ENCODE measurements at regions not wholly inside any gene's neighbourhood (a gene's known extent, or its start where the extent isn't known, plus 50 kb on each side); places are given as distances from the start of the nearest gene placed in this dataset.
"Not testable (repeated sequence)": the region's sequence is repeated elsewhere in the genome, so short reads cannot be mapped to it uniquely, and the experiment has no call there.

- peak; percentile 80 for DNase-seq
Measured at GRCh38 chr1:55311057-55311641, 96.0 kb upstream of the USP24 start.

DNA sequence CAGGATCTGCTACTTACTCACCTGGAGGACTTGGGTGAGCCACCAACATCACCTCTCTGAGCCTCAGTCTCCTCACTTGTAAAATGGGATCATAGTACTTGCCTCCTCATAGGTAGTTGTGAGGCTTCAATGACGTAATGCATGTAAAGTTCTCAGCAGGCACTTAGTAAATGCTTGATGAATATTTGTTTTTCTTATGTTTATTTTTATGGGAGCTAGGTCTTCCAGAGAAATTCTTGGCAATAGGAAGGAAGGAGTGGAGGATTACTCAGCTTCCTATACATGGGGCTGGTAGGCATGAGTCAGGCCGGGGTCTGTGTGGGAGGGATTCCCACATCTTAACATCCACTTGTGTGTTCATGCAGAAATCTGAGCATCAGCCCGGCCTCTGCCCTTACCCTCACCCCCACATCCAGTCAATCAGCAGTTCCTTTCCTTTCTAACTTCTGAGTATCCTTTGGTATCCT lies 95.4 kb upstream of the USP24 start:
- DNase-seq, result peak; percentile 98

DNA sequence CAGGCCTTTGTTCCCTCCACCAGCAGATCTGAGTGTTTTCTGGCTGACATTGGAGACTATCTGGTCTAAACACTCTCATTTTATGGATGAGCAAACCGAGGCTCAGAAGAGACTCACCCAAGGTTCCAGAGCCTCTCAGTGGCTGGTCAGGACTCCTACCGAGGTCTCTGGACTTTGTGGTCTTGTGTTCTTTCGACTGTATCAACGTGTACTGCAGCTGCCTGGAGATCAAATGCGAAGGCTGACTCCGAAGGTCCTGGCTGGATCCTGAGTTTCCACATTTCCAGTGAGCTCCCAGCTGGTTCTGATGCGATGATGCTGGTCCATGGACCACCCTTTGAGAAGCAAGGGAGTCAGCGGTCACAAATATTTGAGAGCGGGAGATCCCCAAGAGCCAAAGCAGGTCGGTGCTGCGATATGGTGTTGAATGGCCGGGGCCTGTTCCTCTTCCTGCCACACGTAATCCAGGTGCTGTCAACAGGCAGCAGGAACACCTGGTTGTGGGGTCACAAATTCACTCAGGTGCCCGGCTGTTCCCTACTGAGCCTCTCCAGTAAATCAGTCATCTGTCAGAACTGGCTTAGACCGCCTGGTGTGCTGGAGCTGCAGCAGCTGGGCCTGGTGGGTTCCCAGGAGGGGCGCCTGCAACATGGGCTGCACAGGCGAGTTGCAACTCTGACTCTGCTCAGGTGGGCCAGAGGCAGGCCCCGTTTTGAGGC lies 94.8 kb upstream of the USP24 start:
- no peak for DNase-seq

DNA sequence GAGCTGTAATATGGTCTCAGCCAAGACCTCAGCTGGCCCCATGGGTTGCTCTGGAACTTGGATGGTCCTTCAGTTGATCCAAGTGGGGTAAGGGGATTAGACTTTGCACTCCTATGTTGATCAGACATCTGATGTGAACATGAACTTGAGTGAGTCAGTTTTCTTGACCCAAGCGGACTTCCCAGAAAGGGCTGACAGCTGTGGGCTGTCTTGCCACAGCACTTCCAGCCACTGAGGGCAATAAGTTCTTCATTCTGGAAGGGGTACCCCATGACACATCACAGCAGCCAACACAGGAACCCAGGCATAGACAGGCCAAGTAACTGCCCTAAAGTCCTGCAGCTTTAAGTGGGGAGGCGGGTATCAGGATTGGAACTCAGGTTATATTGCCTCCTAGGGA lies 93.9 kb upstream of the USP24 start:
- DNase-seq, result peak; percentile 18

DNA sequence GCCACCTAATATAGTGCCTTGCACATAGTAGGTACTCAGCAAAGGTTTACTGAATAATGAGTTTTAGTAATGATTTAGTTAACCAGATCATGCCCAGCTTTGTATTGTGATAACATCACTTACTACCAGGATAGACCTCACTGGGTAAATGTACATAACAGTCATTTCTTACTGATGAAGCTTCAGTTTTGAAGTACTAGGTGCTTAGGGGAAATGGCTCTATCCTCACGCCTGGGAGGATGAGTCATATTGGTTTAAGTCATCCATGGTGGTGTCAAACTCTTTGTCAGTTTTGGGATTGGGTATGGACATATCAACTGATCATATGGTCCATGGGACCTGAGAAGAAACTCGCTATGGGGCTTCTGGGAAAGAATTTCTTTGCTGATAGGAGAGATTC lies 90.6 kb upstream of the USP24 start:
- DNase-seq, result peak; percentile 50

GRCh38 chr1:55304229-55304740 lies 89.1 kb upstream of the USP24 start:
- DNase-seq, result no peak

GRCh38 chr1:55302972-55303371 lies 87.8 kb upstream of the USP24 start:
- no peak for DNase-seq

DNA sequence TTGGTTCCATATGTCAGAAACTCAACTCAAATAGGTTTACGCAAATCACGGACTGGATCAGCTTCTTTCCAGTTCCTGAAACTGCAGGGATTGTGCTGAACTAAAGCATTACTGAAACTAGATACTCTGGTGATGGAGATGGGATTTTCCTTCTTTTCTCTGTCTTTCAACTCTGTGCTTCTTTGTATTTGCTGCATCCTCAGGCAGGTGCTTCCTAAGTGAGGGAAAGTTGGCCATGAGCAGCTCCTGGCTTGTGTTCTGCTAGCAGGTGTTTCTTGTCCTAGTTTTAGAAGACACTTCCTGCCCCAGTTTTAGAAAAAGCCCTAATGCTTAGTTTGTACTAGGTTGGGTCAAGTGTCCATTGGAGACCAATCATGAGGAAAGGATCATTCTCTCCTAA lies 86.7 kb upstream of the USP24 start:
- no peak for DNase-seq

DNA sequence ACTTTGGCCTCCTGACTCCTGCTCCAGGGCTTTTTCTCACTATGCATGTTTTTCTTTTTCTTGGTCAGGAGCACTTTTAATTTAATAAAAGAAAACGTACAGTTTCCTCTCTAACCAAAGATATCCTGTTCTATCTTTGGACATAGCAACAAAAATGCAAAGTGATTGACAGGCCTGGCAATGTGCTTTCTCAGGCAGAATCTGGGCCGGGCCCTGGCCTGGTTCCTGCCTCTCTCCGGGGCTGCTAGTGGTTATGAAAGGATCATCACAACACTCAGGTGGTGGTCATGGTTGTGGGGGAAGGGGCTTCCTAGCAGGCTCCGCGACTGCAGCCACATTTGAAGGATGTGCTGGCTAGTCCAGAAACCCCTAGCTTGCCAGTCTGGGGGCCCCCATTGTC lies 85.8 kb upstream of the USP24 start:
- DNase-seq, result no peak

GRCh38 chr1:55298167-55298894 lies 83.2 kb upstream of the USP24 start:
- no peak for DNase-seq

DNA sequence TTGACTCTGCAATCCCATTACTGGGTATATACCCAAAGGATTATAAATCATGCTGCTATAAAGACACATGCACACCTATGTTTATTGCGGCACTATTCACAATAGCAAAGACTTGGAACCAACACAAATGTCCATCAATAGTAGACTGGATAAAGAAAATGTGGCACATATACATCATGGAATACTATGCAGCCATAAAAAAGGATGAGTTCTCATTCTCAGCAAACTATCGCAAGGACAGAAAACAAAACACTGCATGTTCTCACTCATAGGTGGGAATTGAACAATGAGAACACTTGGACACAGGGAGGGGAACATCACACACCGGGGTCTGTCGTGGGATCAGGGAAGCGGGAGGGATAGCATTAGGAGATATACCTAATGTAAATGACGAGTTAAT lies 81.1 kb upstream of the USP24 start:
- DNase-seq, result not testable (repeated sequence)

- DNase-seq, result no peak
Measured at GRCh38 chr1:55289614-55290013, 74.5 kb upstream of the USP24 start.

GRCh38 chr1:55289042-55289441 lies 73.9 kb upstream of the USP24 start:
- no peak for DNase-seq

DNA sequence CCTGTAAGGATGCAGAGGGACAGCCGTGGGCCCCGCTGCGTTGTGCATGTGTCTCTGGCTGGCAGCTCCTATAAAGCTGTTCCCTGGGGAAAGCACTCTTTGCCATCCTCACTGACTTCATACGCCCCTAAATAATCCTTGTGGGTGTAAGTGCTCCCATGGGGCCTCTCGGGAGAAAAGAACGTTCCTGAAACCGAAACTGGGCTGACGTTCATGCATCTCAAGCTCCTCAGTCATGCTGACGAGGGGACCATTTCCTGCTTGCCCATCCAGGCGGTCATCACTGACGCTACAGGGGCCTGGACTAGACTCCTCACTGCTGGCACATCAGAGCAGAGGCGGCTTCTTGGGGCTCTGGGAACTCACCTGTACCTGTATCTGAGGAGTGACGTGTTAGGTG lies 73.1 kb upstream of the USP24 start:
- no peak for DNase-seq

GRCh38 chr1:55287723-55288122 lies 72.6 kb upstream of the USP24 start:
- no peak for DNase-seq

DNA sequence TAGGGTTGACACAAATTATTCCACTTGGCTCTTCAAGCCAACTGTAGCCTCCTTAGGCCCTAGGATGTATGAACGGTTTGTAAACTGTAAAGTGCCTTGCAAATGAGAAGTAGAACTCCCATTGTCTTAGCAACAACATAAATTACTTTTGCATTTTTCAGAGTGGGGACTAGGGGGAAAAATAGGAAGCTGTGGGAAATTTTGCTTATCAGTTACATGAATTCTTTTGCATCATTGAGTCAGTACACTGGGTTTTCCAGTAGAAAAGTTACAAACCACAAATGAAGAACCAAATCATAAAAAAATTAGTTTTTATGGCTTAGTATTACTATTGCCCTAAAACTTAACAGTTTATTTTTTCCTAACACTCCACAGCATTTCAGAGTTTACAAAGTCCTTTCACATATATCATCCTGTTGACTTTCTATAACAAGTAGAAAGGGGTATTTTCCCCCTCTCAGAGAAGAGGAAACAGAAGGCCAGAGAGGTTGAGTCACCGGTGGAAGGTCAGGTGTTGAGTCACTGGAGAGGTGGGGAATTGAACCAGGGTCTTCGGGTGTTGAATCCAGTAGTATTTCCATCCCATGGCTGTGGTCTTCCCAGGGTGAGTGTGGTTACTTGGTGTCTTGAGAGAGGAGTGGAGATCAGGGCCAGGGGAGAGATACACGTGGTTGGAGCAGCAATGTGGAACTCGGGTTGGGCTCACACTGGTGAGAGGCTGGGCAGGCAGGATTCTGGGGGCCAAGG lies 71.9 kb upstream of the USP24 start:
- DNase-seq, result no peak

GRCh38 chr1:55285834-55286233 lies 70.7 kb upstream of the USP24 start:
- peak; percentile 29 for DNase-seq

GRCh38 chr1:55284856-55285255 lies 69.7 kb upstream of the USP24 start:
- peak; percentile 68 for DNase-seq

DNA sequence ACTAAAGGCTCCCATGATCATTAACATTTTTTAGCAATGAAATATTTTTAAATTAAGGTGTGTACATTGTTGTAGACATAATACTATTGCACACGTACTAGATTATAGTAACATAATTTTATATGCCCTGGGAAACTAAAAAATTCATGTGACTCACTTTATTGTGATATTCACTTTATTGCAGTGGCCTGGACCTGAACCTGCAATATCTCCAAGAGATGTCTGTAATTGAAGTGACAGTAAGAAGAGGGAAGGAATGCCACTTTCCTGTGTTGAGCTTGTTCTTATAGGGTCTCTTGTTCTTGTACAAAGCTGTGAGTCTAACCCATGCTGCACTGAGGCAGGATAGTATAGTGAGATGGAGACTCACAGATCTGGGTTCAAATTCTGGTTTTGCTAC lies 66.9 kb upstream of the USP24 start:
- no peak for DNase-seq

- DNase-seq, result no peak
Measured at GRCh38 chr1:55280731-55281130, 65.6 kb upstream of the USP24 start.

DNA sequence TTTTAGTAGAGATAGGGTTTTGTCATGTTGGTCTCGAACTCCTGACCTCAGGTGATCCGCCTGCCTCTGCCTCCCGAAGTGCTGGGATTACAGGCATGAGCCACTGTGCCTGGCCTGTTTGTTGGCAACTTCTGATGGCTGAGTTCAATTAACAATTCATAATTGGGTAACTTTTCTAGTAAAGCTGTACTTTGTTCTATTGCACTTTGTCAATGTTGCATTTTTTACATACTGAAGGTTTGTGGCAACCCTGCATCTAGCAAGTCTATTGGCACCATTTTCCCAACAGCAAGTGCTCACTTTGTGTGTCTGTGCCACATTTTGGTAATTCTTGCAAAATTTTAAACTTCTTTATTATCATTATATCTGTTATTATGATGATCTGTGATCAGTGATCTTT lies 64.5 kb upstream of the USP24 start:
- DNase-seq, result no peak

GRCh38 chr1:55278378-55278777 lies 63.2 kb upstream of the USP24 start:
- no peak for DNase-seq

Data from fibroblast of skin of scalp (primary cell).